Breast epithelium (tissue), 3 donors: ENCODE measurements at regions not wholly inside any gene's neighbourhood (a gene's known extent, or its start where the extent isn't known, plus 50 kb on each side); places are given as distances from the start of the nearest gene placed in this dataset.

Experiments used
- POLR2A ChIP-seq: fragments of 450-650 bp; IDR thresholded peaks from one replicate; pipeline ENCODE4 v1.6.1; 2016; ENCODE audit warnings: antibody characterized with exemption, mild to moderate bottlenecking, moderate library complexity
- TF ChIP-seq, protein P1 (sequence below), 3 donors: fragments of 450-650 bp; IDR thresholded peaks; one replicate each; pipeline ENCODE4 v1.5.1; 2016 to 2017; ENCODE audit warnings: antibody characterized with exemption in 3 of 3, mild to moderate bottlenecking in 3 of 3, moderate library complexity in 3 of 3

DNA sequence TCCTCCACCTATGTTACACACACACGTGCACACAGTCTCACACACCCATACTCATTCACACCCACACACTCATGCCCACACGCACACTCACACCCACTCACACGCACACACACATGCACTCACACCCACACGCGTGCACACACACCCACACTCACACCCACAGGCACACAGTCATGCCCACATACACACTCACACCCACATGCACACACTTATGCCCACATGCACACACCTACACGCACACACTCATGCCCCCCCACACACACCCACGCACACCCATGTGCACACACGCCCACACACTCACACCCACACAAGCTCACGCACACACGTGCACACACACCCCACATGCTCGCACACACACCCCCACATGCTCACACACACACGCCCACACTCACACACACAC lies 140.0 kb downstream of the F11 start:
- TF ChIP-seq, protein P1, sequence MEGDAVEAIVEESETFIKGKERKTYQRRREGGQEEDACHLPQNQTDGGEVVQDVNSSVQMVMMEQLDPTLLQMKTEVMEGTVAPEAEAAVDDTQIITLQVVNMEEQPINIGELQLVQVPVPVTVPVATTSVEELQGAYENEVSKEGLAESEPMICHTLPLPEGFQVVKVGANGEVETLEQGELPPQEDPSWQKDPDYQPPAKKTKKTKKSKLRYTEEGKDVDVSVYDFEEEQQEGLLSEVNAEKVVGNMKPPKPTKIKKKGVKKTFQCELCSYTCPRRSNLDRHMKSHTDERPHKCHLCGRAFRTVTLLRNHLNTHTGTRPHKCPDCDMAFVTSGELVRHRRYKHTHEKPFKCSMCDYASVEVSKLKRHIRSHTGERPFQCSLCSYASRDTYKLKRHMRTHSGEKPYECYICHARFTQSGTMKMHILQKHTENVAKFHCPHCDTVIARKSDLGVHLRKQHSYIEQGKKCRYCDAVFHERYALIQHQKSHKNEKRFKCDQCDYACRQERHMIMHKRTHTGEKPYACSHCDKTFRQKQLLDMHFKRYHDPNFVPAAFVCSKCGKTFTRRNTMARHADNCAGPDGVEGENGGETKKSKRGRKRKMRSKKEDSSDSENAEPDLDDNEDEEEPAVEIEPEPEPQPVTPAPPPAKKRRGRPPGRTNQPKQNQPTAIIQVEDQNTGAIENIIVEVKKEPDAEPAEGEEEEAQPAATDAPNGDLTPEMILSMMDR (IDR thresholded peaks at IDR 0.05): no peak
- no peak for TF ChIP-seq POLR2A
